22Rv1 (cell line): ENCODE measurements at regions not wholly inside any gene's neighbourhood (a gene's known extent, or its start where the extent isn't known, plus 50 kb on each side); places are given as distances from the start of the nearest gene placed in this dataset.

Experiments
- H3K27ac ChIP-seq: fragments of 450-650 bp; 2 replicates; pipeline ENCODE4 v1.5.1; 2017
- CTCF ChIP-seq: fragments of 450-650 bp; IDR thresholded peaks from 2 replicates; pipeline ENCODE4 v1.5.1; 2017; ENCODE audit warnings: mild to moderate bottlenecking
- ZFX ChIP-seq: fragments of 450-650 bp; IDR thresholded peaks from 2 replicates; pipeline ENCODE4 v1.6.1; 2017; ENCODE audit warnings: antibody characterized with exemption, borderline replicate concordance

GRCh38 chr17:14776791-14777190 is 475.9 kb downstream of the HS3ST3B1 start:
- H3K27ac ChIP-seq: no peak overlapping the region
- TF ChIP-seq ZFX (no peak), CTCF (no peak)

- TF ChIP-seq CTCF (no peak), ZFX (no peak)
- H3K27ac ChIP-seq: no peak overlapping the region
Measured at GRCh38 chr17:14775731-14776492, 475.0 kb downstream of the HS3ST3B1 start.

GRCh38 chr17:14774774-14775173 is 473.9 kb downstream of the HS3ST3B1 start:
- no peak for TF ChIP-seq ZFX
- TF ChIP-seq CTCF: no peak

GRCh38 chr17:14772776-14773175 is 471.9 kb downstream of the HS3ST3B1 start:
- no peak overlapping the region for H3K27ac ChIP-seq
- TF ChIP-seq CTCF (no peak), ZFX (no peak)

More at GRCh38 chr17:14774774-14775173, 473.9 kb downstream of the HS3ST3B1 start:
- H3K27ac ChIP-seq: no peak overlapping the region

GRCh38 chr17:14771543-14771942 is 470.7 kb downstream of the HS3ST3B1 start:
- TF ChIP-seq CTCF (no peak), ZFX (no peak)
- no peak overlapping the region for H3K27ac ChIP-seq

GRCh38 chr17:14768923-14769322 is 468.0 kb downstream of the HS3ST3B1 start:
- H3K27ac ChIP-seq: no peak overlapping the region
- TF ChIP-seq CTCF (no peak), ZFX (no peak)

- TF ChIP-seq CTCF: no peak
- no peak for TF ChIP-seq ZFX
- H3K27ac ChIP-seq: no peak overlapping the region
Measured at GRCh38 chr17:14762736-14763479, 462.0 kb downstream of the HS3ST3B1 start.
